Muscle layer of duodenum (tissue), 2 donors: ENCODE measurements at regions not wholly inside any gene's neighbourhood (a gene's known extent, or its start where the extent isn't known, plus 50 kb on each side); places are given as distances from the start of the nearest gene placed in this dataset.

ENCODE experiments used
- H3K27ac ChIP-seq: one replicate; pipeline ENCODE4 v1.7.0; 2013; ENCODE audit warnings: mild to moderate bottlenecking, low read length
- H3K27me3 ChIP-seq: one replicate; pipeline ENCODE4 v1.7.0; 2013; ENCODE audit warnings: low read depth, mild to moderate bottlenecking, control low read depth, low read length
- H3K36me3 ChIP-seq, 2 donors: one replicate each; pipeline ENCODE4 v1.7.0; 2013; ENCODE audit warnings: low read length in 2 of 2, control low read depth in 1 of 2, mild to moderate bottlenecking in 1 of 2; ENCODE audit not compliant: insufficient read depth in 2 of 2, control insufficient read depth in 1 of 2
- H3K4me1 ChIP-seq, 2 donors: one replicate each; pipeline ENCODE4 v1.7.0; 2013; ENCODE audit warnings: low read length in 2 of 2, mild to moderate bottlenecking in 2 of 2, control low read depth in 1 of 2, moderate library complexity in 1 of 2; ENCODE audit not compliant: insufficient read depth in 2 of 2, control insufficient read depth in 1 of 2
- H3K4me3 ChIP-seq, 2 donors: one replicate each; pipeline ENCODE4 v1.7.0; 2013; ENCODE audit warnings: low read length in 2 of 2, low read depth in 1 of 2, mild to moderate bottlenecking in 1 of 2
- H3K9me3 ChIP-seq, 2 donors: one replicate each; pipeline ENCODE4 v1.7.0; 2013; ENCODE audit warnings: low read length in 2 of 2, control low read depth in 1 of 2, mild to moderate bottlenecking in 1 of 2; ENCODE audit not compliant: control insufficient read depth in 1 of 2
- donor health status: healthy.

- H3K9me3 ChIP-seq = no peaks in the 10 kb centered on the region
- H3K36me3 ChIP-seq = no peaks in the 10 kb centered on the region
- no peaks in the 10 kb centered on the region for H3K4me1 ChIP-seq
- H3K27ac ChIP-seq = no peak overlapping the region
- H3K4me3 ChIP-seq = no peak overlapping the region
- no peaks in the 10 kb centered on the region for H3K27me3 ChIP-seq
Measured at GRCh38 chr6:9914951-9915350, 499.9 kb downstream of the TFAP2A start.

DNA sequence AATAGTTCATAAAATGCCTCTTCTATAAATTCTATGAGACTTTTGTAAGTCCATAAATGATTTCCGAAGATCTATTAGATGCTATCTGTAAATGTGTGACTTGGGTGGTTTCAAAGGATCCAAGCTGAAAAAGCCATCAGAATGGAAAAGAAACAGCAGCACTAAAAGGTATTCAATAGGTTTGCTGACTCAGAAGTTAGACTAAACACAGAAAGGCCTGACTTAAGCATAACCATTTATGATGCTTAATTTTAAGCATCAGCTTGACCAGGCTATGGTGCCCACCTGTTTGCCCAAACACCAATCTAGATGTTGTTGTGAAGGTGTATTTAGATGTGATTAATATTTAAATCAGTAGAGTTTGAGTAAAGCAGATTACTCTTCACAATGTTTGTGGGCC, 513.5 kb downstream of the TFAP2A start:
- no peak overlapping the region for H3K27ac ChIP-seq
- no peaks in the 10 kb centered on the region for H3K36me3 ChIP-seq
- H3K27me3 ChIP-seq = no peaks in the 10 kb centered on the region
- no peak overlapping the region for H3K4me3 ChIP-seq
- H3K9me3 ChIP-seq = no peaks in the 10 kb centered on the region
- H3K4me1 ChIP-seq = no peaks in the 10 kb centered on the region

GRCh38 chr6:9896806-9897205, 518.1 kb downstream of the TFAP2A start:
- no peaks in the 10 kb centered on the region for H3K27me3 ChIP-seq
- H3K4me3 ChIP-seq = no peak overlapping the region
- H3K9me3 ChIP-seq = no peaks in the 10 kb centered on the region

DNA sequence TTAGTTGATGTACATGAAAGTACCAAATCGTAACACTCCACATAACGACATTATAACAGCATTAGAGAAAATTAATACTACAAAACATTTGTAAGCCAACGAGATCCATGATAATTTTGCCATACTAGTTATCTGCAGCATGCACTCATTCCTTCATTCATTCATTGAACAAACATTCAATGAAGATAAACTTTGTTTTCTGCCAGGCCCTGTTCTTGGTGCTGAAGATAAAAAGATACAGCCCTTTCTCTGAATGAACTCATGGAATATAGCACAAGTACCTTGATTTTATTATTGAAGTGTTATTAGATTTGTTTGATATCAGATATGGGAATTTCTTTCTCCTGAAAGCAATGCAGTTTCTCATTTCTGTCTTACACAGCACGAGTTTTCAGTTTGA, 524.0 kb downstream of the TFAP2A start:
- Histone ChIP-seq H3K4me1 (no peaks in the 10 kb centered on the region), H3K9me3 (no peaks in the 10 kb centered on the region), H3K27ac (no peak overlapping the region), H3K27me3 (no peaks in the 10 kb centered on the region), H3K4me3 (no peak overlapping the region), H3K36me3 (no peaks in the 10 kb centered on the region)

More at GRCh38 chr6:9896806-9897205, 518.1 kb downstream of the TFAP2A start:
- H3K36me3 ChIP-seq = no peaks in the 10 kb centered on the region
- H3K27ac ChIP-seq = no peak overlapping the region
- no peaks in the 10 kb centered on the region for H3K4me1 ChIP-seq

- Histone ChIP-seq H3K27ac (no peak overlapping the region), H3K36me3 (no peaks in the 10 kb centered on the region), H3K4me3 (no peak overlapping the region), H3K9me3 (no peaks in the 10 kb centered on the region), H3K27me3 (no peaks in the 10 kb centered on the region), H3K4me1 (no peaks in the 10 kb centered on the region)
Measured at GRCh38 chr6:9890469-9890868, 524.4 kb downstream of the TFAP2A start.

DNA sequence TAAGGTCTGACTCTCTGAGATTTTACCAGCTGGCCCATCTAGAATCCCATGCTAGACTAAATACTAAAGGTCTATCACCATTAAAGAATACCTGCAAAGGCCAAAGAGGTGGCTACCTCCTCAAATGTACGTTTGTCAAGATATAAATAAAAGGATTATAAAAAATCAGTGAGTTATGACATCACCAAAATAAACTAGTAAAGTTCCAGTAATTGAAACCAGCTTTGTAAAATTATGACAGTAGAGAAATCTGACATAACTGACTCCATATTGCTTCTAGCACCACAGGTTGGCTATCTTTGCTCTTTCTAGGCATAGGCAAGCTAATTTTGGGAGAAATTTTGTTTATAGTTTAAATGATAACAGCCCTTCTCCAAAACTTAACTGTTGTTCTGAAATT, 536.3 kb downstream of the TFAP2A start:
- Histone ChIP-seq H3K36me3 (no peaks in the 10 kb centered on the region), H3K27me3 (no peaks in the 10 kb centered on the region), H3K9me3 (no peaks in the 10 kb centered on the region), H3K4me1 (no peaks in the 10 kb centered on the region), H3K4me3 (no peak overlapping the region), H3K27ac (no peak overlapping the region)

DNA sequence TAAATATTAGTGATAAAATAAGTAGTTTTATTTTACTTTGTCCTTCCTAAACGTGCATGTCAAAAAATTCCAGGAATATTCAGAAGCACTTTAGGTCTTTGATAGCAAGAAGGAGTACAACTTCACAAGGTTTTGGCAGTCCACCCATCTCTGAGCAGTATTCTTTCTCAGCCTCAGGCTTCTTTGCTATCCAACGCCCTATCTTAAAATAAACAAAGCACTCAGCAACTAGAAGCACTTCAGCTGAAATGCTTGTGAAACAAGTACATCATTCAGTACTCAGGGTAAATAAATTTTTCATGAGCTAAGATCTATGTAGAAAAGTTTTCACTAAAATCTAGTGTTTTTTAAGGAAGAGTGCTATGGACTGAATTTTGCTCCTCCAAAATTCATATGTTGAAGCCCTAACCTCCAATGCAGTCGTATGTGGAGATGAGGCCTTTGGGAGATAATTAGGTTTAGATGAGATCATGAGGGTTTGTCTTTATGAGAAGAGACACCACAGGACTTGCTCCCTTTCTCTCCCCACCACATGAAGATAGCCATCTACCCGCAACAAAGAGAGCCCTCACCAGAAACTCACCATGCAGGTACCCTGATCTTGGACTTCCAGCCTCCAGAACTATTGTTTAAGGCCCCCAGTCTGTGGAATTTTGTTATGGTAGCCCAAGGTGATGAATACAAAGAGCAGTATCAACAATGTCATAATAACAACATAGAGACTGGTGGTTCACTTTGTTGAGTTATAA, 539.1 kb downstream of the TFAP2A start:
- no peaks in the 10 kb centered on the region for H3K36me3 ChIP-seq
- no peak overlapping the region for H3K27ac ChIP-seq
- no peaks in the 10 kb centered on the region for H3K4me1 ChIP-seq
- no peaks in the 10 kb centered on the region for H3K9me3 ChIP-seq
- no peak overlapping the region for H3K4me3 ChIP-seq
- no peaks in the 10 kb centered on the region for H3K27me3 ChIP-seq

GRCh38 chr6:9862603-9863167, 552.2 kb downstream of the TFAP2A start:
- Histone ChIP-seq H3K4me1 (no peaks in the 10 kb centered on the region), H3K4me3 (no peak overlapping the region), H3K9me3 (peaks cover 0 to 12% of the 10 kb centered on the region in 2 donors), H3K27me3 (no peaks in the 10 kb centered on the region), H3K36me3 (no peaks in the 10 kb centered on the region), H3K27ac (no peak overlapping the region)

- H3K4me1 ChIP-seq = no peaks in the 10 kb centered on the region
- H3K9me3 ChIP-seq = peaks cover 10 to 38% of the 10 kb centered on the region in 2 donors
- no peak overlapping the region for H3K27ac ChIP-seq
- no peaks in the 10 kb centered on the region for H3K27me3 ChIP-seq
- peak overlapping the region in 1 of 2 donors; percentile 22 for H3K4me3 ChIP-seq
- no peaks in the 10 kb centered on the region for H3K36me3 ChIP-seq
Measured at GRCh38 chr6:9851541-9852380, 563.1 kb downstream of the TFAP2A start.

DNA sequence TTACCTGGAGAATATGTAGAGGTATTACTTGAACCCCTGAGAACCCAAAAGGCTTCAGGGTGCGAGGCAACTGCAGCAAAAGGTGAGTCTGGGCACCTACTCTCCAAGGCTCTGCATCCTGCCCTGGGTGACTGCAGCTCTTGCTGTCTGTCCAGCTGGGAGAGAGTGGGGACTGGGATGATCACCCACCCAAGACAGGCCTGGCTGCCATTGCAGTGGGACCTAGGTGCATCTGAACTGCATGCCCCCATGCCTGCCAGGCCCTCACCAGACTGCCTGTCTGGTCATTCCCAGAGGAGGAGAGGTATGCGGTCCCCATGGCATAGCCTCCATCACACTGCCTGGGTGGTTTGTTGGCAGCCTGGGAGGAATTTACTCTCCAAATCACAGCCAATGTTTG, 563.9 kb downstream of the TFAP2A start:
- Histone ChIP-seq H3K4me1 (no peaks in the 10 kb centered on the region), H3K9me3 (peaks cover 18 to 46% of the 10 kb centered on the region in 2 donors), H3K27me3 (no peaks in the 10 kb centered on the region), H3K4me3 (peak overlapping the region in 1 of 2 donors; percentile 22), H3K27ac (no peak overlapping the region), H3K36me3 (no peaks in the 10 kb centered on the region)

- Histone ChIP-seq H3K4me3 (no peak overlapping the region), H3K36me3 (no peaks in the 10 kb centered on the region), H3K27me3 (no peaks in the 10 kb centered on the region), H3K27ac (no peak overlapping the region), H3K4me1 (no peaks in the 10 kb centered on the region), H3K9me3 (peaks cover 19 to 39% of the 10 kb centered on the region in 2 donors)
Measured at GRCh38 chr6:9848094-9848493, 566.8 kb downstream of the TFAP2A start.
